ENCODE measurements at regions not wholly inside any gene's neighbourhood (a gene's known extent, or its start where the extent isn't known, plus 50 kb on each side); places are given as distances from the start of the nearest gene placed in this dataset.

- no peaks in the 10 kb centered on the region for H3K9me2 ChIP-seq (replicated peaks; ENCODE audit: control insufficient read depth, low read length)
- no peaks in the 10 kb centered on the region for H3F3A ChIP-seq (ENCODE audit: control insufficient read depth, insufficient read depth)
- peaks cover 13% of the 10 kb centered on the region for H3K4me1 ChIP-seq (ENCODE audit: control insufficient read depth, low read length)
- no peaks in the 10 kb centered on the region for H3K79me2 ChIP-seq (ENCODE audit: control insufficient read depth, low read length)
- H3K27ac ChIP-seq (ENCODE audit: low read depth, low read length), result no peak overlapping the region
- no peaks in the 10 kb centered on the region for H3K36me3 ChIP-seq (ENCODE audit: control insufficient read depth, low read length)
- no peak overlapping the region for H3K4me3 ChIP-seq (ENCODE audit: low read length)
- TF ChIP-seq CTCF (IDR thresholded peaks at IDR 0.05; ENCODE audit: low read depth, low read length, poor library complexity, severe bottlenecking) (no peak), EZH2phosphoT487 (IDR thresholded peaks at IDR 0.05; ENCODE audit: borderline replicate concordance, low read length) (no peak)
- no peaks in the 10 kb centered on the region for H4K20me1 ChIP-seq (ENCODE audit: control insufficient read depth, insufficient read depth, low read depth, low read length)
- H3K27me3 ChIP-seq (ENCODE audit: control insufficient read depth, low read length), result peaks cover 30% of the 10 kb centered on the region
- no peaks in the 10 kb centered on the region for H3K9me3 ChIP-seq (ENCODE audit: control insufficient read depth, insufficient read depth, low read length)
- H3K4me2 ChIP-seq (ENCODE audit: low read length), result no peak overlapping the region
These were observed 201.5 kb downstream of the AUH start for GRCh38 chr9:91160181-91160580.

- TF ChIP-seq EZH2phosphoT487 (IDR thresholded peaks at IDR 0.05; ENCODE audit: borderline replicate concordance, low read length) (no peak), CTCF (IDR thresholded peaks at IDR 0.05; ENCODE audit: low read depth, low read length, poor library complexity, severe bottlenecking) (no peak)
- Histone ChIP-seq H3K4me1 (ENCODE audit: control insufficient read depth, low read length) (peaks cover 13% of the 10 kb centered on the region), H4K20me1 (ENCODE audit: control insufficient read depth, insufficient read depth, low read depth, low read length) (no peaks in the 10 kb centered on the region), H3K36me3 (ENCODE audit: control insufficient read depth, low read length) (no peaks in the 10 kb centered on the region), H3K9me3 (ENCODE audit: control insufficient read depth, insufficient read depth, low read length) (no peaks in the 10 kb centered on the region), H3K4me3 (ENCODE audit: low read length) (no peak overlapping the region), H3K27ac (ENCODE audit: low read depth, low read length) (no peak overlapping the region), H3K79me2 (ENCODE audit: control insufficient read depth, low read length) (no peaks in the 10 kb centered on the region), H3K27me3 (ENCODE audit: control insufficient read depth, low read length) (peaks cover 31% of the 10 kb centered on the region), H3K9me2 (replicated peaks; ENCODE audit: control insufficient read depth, low read length) (no peaks in the 10 kb centered on the region), H3K4me2 (ENCODE audit: low read length) (no peak overlapping the region), H3F3A (ENCODE audit: control insufficient read depth, insufficient read depth) (no peaks in the 10 kb centered on the region)
These were observed 200.9 kb downstream of the AUH start for GRCh38 chr9:91160599-91161464.

GRCh38 chr9:91161465-91162300, 200.0 kb downstream of the AUH start:
- Histone ChIP-seq H3K27me3 (ENCODE audit: control insufficient read depth, low read length) (peaks cover 31% of the 10 kb centered on the region), H3K79me2 (ENCODE audit: control insufficient read depth, low read length) (no peaks in the 10 kb centered on the region), H3K9me2 (replicated peaks; ENCODE audit: control insufficient read depth, low read length) (no peaks in the 10 kb centered on the region), H3K9me3 (ENCODE audit: control insufficient read depth, insufficient read depth, low read length) (no peaks in the 10 kb centered on the region), H3F3A (ENCODE audit: control insufficient read depth, insufficient read depth) (no peaks in the 10 kb centered on the region), H3K4me3 (ENCODE audit: low read length) (no peak overlapping the region), H3K4me2 (ENCODE audit: low read length) (no peak overlapping the region), H3K4me1 (ENCODE audit: control insufficient read depth, low read length) (peaks cover 13% of the 10 kb centered on the region), H3K36me3 (ENCODE audit: control insufficient read depth, low read length) (no peaks in the 10 kb centered on the region), H3K27ac (ENCODE audit: low read depth, low read length) (no peak overlapping the region), H4K20me1 (ENCODE audit: control insufficient read depth, insufficient read depth, low read depth, low read length) (no peaks in the 10 kb centered on the region)
- TF ChIP-seq EZH2phosphoT487 (IDR thresholded peaks at IDR 0.05; ENCODE audit: borderline replicate concordance, low read length), result no peak
- no peak for TF ChIP-seq CTCF (IDR thresholded peaks at IDR 0.05; ENCODE audit: low read depth, low read length, poor library complexity, severe bottlenecking)

Measured in DOHH2 (cell line).